ENCODE measurements at regions not wholly inside any gene's neighbourhood (a gene's known extent, or its start where the extent isn't known, plus 50 kb on each side); places are given as distances from the start of the nearest gene placed in this dataset.
"Not testable (repeated sequence)": the region's sequence is repeated elsewhere in the genome, so short reads cannot be mapped to it uniquely, and the experiment has no call there.

GRCh38 chr16:63883091-63883490 lies 1238.8 kb downstream of the CDH11 start:
- no peak for DNase-seq

GRCh38 chr16:63882576-63882975 lies 1239.3 kb downstream of the CDH11 start:
- DNase-seq: no peak

GRCh38 chr16:63880948-63881347 lies 1240.9 kb downstream of the CDH11 start:
- DNase-seq: no peak

DNA sequence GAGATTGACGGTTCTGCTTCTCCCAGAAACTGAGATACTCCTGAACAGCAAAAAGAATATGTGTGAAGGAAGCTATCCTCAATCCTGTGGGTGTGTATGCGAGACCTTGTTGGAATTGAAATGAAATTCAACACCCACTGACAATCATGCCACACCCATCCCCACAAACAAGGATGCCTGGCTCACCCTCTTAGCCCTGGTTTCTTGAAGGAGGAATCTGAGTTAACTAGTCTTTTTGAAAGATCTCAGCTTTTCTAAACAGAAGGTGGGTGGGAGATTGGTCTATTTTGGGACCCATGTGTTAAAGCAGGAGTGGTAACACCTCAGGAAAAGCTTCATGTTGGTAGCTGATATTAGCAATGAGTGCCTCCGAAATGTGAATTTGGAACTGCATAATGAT lies 1244.5 kb downstream of the CDH11 start:
- DNase-seq: no peak

DNA sequence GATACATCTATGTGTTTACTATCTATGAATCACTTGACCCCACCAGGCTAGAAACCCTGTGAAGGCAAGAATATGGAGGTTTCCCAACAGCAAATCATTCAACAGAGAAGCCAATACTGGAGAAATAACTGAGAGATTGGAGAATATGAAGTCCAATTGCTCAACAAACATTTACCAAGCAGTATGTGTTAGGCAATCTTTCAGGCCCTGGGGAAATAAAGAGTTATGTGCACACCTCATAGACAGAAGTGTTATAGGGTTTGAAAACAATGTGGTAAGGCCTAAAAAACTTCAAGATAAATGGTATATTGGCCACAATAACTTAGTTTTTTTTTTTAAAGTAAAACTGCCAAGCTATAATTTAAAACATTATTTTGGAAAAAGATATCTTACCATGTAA lies 1245.8 kb downstream of the CDH11 start:
- no peak for DNase-seq

- DNase-seq: not testable (repeated sequence)
Measured at GRCh38 chr16:63860700-63861099, 1261.2 kb downstream of the CDH11 start.

GRCh38 chr16:63856537-63856936 lies 1265.3 kb downstream of the CDH11 start:
- no peak for DNase-seq

- DNase-seq: no peak
Measured at GRCh38 chr16:63850979-63851378, 1270.9 kb downstream of the CDH11 start.

DNA sequence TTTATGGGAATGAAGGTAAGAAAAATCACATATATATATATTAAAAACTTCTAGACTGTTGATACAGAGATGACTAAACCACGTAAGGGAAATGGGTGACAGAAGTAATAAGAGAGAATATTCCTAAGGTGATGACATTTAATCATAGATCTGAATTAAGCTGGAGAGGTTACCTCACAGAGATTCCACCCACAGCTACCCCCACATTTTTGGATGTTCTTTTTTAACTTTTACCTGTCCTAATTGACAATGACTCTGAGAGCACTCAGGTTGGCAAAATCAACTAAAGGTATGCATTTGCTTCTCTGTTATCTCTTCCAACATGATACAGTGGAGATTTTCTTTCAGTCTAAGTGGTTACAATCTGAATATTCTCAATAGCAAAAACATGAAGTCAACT lies 1280.6 kb downstream of the CDH11 start:
- no peak for DNase-seq

- no peak for DNase-seq
Measured at GRCh38 chr16:63830061-63830460, 1291.8 kb downstream of the CDH11 start.

GRCh38 chr16:63822818-63823217 lies 1299.0 kb downstream of the CDH11 start:
- no peak for DNase-seq

DNA sequence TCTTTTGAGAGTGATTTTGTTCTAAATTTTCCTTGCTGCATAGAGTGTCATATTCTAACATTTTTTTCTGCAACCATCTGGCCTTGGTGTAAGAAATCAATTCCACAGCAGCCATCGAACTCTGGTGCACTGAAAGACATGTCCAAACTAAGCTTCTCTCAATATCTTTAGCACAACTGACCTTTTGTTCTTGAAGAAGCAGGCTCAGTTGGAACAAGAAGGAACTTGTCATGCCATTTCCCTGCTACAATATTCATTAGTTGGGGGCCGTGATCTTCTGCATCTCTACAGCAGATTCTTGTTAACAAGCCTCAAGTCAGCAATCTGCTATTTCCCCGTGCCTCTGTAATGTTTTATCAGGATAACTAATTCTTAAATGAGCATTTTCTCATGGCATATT lies 1305.6 kb downstream of the CDH11 start:
- no peak for DNase-seq

DNA sequence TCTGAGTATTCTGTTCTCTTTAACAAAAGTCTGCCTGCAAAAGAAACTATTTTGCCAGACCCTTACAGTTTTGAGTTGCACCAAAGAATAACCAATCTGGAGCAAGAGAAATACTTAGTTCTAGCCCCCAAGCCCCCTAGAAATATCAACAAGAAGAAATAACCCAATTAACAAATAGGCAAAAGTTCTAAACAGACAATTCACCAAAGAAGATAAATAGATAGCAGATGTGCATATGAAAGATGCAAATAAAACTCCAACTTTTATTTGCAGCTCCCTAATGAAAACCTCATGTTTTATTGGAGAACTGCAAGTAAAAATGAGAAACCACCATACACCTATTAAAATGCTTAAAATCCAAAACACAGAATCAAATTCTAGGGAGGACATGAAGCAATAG lies 1308.0 kb downstream of the CDH11 start:
- no peak for DNase-seq

DNA sequence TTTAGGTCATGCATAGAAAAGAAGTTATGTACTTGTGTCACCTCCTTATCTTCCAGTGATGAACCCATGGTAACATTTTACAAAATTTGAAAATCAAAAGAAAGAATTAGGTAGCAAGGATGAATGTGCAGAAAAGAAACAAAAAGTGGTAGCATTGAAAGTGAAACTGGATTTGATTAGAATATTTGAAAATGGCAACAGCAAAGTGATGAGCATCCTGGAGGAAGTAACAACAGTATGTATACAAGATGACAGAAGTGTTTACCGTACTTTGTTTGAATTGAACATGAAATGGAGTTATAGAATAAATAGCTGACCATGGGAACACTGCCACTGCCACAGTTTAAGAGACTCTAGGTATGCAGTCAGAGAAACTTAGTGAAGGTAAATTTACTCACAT lies 1313.1 kb downstream of the CDH11 start:
- no peak for DNase-seq

DNA sequence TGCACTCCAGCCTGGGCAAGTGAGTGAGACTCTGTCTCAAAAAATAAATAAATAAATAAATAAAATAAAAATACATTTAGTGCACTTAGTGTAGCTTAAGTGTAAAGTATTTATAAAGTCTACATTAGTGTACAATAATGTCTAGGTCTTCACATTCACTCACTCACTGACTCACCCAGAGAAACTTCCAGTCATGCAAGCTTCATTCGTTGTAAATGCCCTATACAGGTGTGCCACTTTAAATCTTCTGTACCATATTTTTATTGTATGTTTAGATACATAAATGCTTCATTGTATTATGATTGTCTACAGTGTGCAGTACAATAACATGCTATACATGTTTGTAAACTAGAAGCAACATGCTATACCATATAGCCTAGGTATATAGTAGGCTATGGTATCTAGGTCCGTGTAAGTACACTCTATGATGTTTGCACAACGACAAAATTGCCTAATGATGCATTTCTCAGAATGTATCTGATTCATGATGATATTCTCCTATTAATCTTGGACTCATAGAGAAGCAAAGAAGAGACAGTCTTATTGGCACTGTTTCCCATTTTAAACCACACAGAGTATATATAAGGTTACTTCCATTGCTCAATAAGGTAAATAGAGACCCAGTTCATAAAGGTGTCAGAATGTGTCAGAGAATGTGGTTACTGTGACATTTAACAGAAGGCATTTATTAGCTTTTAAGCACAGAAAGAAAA lies 1314.9 kb downstream of the CDH11 start:
- no peak for DNase-seq

DNA sequence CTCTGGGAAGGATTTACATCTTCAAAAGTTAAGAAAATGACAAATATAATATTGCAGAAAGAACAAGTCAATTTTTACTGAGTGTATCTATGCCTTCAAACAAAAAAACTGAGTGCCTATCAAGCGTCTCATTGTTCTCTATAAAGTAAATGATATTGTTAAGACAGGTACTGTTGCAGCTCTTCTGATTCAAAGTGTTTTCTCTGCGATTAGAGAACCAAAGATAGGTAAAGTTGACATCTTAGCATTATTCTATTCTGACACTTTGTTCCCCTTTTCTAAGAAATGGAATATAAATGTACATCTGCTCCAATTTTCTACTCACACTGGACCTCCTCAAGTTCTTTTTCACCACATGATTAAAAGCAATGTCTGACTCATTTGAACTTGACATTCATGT lies 1317.7 kb downstream of the CDH11 start:
- no peak for DNase-seq

- no peak for DNase-seq
Measured at GRCh38 chr16:63789603-63790002, 1332.3 kb downstream of the CDH11 start.

GRCh38 chr16:63787014-63787413 lies 1334.8 kb downstream of the CDH11 start:
- no peak for DNase-seq

- no peak for DNase-seq
Measured at GRCh38 chr16:63785170-63785569, 1336.7 kb downstream of the CDH11 start.

DNA sequence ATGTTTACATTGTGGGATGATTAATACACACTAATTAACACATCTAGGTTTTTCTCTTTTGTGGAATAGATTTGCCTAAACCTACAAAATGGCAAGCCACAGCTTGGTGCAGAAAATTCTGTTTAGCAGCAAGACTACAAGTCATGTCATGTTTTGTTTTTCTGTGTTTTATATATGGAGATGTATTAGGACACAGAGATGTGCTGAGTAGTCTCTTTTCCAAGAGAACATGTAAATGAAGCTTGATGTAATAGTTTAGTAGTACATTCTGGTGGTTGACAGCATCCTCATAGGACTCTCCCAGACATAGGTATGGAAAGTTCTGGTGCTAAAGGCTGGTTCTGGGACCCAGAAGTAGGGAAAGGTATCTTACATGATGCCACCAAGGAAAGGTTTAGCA lies 1345.4 kb downstream of the CDH11 start:
- DNase-seq: no peak

GRCh38 chr16:63776034-63776433 lies 1345.8 kb downstream of the CDH11 start:
- DNase-seq: no peak

GRCh38 chr16:63774302-63774701 lies 1347.6 kb downstream of the CDH11 start:
- no peak for DNase-seq

- DNase-seq: no peak
Measured at GRCh38 chr16:63769211-63769610, 1352.7 kb downstream of the CDH11 start.

DNA sequence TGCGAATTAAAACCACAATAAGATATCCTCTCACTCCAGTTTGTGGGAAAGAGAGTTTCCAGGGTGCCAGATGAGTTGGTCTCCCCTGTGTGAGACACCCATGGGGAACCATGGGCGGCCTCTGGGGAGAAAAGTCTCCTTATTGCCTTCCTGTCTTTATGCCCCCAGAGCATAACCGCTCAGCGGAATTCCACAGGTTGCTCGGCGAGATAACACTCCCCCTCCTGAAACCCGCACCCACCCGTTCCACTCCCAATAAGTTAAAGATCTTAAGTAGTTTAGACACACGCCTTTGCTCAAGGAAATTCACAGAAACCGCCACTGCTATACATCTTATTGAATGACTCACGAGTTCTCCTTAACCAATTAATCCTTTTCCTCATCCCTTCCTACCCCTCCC lies 1361.6 kb downstream of the CDH11 start:
- DNase-seq: not testable (repeated sequence)

- no peak for DNase-seq
Measured at GRCh38 chr16:63752347-63752746, 1369.5 kb downstream of the CDH11 start.
